ENCODE measurements at regions not wholly inside any gene's neighbourhood (a gene's known extent, or its start where the extent isn't known, plus 50 kb on each side); places are given as distances from the start of the nearest gene placed in this dataset.

- TF ChIP-seq CTCF (IDR thresholded peaks at IDR 0.05), result no peak
Measured at GRCh38 chr13:44098559-44098958, 218.9 kb downstream of the LACC1 start.

- TF ChIP-seq CTCF (IDR thresholded peaks at IDR 0.05), result no peak
Measured at GRCh38 chr13:44101347-44102083, 221.8 kb downstream of the LACC1 start.

- TF ChIP-seq CTCF (IDR thresholded peaks at IDR 0.05), result no peak
Measured at GRCh38 chr13:44103429-44104196, 223.9 kb downstream of the LACC1 start.

GRCh38 chr13:44104197-44104490 lies 224.4 kb downstream of the LACC1 start:
- no peak for TF ChIP-seq CTCF (IDR thresholded peaks at IDR 0.05)

GRCh38 chr13:44104969-44105368 lies 225.3 kb downstream of the LACC1 start:
- TF ChIP-seq CTCF (IDR thresholded peaks at IDR 0.05), result no peak

- TF ChIP-seq CTCF (IDR thresholded peaks at IDR 0.05), result no peak
Measured at GRCh38 chr13:44106266-44107152, 226.8 kb downstream of the LACC1 start.

GRCh38 chr13:44107357-44108121 lies 227.8 kb downstream of the LACC1 start:
- TF ChIP-seq CTCF (IDR thresholded peaks at IDR 0.05), result no peak

Data from LNCAP (cell line).